COLO668 (cell line): ENCODE measurements at regions not wholly inside any gene's neighbourhood (a gene's known extent, or its start where the extent isn't known, plus 50 kb on each side); places are given as distances from the start of the nearest gene placed in this dataset.

Experiments
- DNase-seq: peaks from one replicate; lab custom pipeline; 2025; ENCODE audit not compliant: unreplicated experiment; lab: John Stamatoyannopoulos, UW

DNA sequence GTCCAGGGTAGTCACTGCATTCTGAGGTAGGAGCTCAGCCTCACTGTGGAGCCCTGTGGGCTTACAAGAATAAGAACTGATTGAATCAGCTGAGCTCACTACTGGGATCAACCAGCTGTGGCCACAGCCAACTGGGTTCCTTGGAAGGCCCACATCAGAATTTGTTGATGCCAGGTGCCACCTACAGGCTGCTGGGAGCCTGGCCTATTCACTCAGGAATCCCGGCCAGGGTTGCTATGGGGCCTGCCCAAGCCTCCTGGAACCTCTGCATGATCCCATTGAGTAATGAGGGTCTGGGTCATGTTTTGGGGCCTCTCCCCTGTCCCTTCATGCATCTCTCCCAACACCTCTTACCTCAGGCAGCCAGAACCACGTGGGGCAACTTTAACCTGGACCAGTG, 53.9 kb upstream of the KIAA1210 start:
- DNase-seq, result peak; percentile 11

DNA sequence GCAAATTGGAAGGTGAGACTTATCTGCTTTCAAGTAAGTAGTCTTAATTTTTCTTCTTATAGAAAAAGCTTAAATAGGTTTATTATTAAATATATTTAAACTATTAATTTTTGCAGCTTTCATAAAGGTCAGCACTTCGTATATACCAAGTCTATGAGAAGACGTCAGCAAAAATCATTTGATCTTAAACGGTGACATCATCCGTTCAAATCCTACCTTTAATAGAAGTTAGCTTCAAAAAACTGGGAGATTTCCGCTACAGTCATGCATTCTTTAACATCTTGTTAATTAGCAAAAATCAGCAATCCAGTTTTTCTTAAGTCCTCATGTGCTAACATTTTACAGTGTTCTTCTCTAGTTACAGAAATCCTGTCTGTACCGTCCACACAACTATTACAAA, 49.9 kb upstream of the PGRMC1 start:
- no peak for DNase-seq
